Uterus (tissue), 2 donors: ENCODE measurements at regions not wholly inside any gene's neighbourhood (a gene's known extent, or its start where the extent isn't known, plus 50 kb on each side); places are given as distances from the start of the nearest gene placed in this dataset.

Experiments
- POLR2A ChIP-seq, 2 donors: fragments of 450-650 bp; IDR thresholded peaks; one replicate each; pipeline ENCODE4 v1.6.1; 2016; ENCODE audit warnings: antibody characterized with exemption in 2 of 2, mild to moderate bottlenecking in 1 of 2, moderate library complexity in 1 of 2
- TF ChIP-seq, protein P1 (sequence below), 4 experiments: fragments of 200-600 bp in 2 of 4; fragments of 450-650 bp in 2 of 4; sonication (generic) in 2 of 4; IDR thresholded peaks; one replicate each; pipeline ENCODE4 v1.5.1; 2016 to 2019; ENCODE audit warnings: antibody characterized with exemption in 4 of 4, mild to moderate bottlenecking in 2 of 4, moderate library complexity in 1 of 4

DNA sequence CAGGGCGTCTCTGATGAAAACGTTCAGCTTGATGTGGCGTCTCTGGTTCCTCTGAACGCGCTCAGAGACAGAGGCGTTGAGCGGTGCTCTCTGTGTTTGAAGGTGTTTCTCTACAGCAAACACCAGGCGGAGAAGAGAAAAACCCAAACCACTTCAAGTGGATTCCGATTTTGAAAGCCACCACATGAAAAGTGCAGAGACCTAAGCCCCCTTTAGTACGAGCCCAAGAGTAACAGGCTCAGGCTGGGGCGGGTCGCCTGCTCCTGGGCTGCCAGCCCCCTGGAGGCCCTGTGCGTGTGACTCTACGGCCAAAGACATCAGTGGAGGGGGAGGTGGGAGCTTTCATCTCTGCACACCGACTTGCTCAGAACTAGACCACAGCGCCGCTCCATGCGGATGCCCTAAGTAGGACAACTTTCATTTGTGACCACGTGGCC lies 328.4 kb downstream of the MAF start:
- TF ChIP-seq, protein P1, sequence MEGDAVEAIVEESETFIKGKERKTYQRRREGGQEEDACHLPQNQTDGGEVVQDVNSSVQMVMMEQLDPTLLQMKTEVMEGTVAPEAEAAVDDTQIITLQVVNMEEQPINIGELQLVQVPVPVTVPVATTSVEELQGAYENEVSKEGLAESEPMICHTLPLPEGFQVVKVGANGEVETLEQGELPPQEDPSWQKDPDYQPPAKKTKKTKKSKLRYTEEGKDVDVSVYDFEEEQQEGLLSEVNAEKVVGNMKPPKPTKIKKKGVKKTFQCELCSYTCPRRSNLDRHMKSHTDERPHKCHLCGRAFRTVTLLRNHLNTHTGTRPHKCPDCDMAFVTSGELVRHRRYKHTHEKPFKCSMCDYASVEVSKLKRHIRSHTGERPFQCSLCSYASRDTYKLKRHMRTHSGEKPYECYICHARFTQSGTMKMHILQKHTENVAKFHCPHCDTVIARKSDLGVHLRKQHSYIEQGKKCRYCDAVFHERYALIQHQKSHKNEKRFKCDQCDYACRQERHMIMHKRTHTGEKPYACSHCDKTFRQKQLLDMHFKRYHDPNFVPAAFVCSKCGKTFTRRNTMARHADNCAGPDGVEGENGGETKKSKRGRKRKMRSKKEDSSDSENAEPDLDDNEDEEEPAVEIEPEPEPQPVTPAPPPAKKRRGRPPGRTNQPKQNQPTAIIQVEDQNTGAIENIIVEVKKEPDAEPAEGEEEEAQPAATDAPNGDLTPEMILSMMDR (IDR thresholded peaks at IDR 0.05) = no peak
- no peak for TF ChIP-seq POLR2A (IDR thresholded peaks at IDR 0.05)
